ENCODE measurements at regions not wholly inside any gene's neighbourhood (a gene's known extent, or its start where the extent isn't known, plus 50 kb on each side); places are given as distances from the start of the nearest gene placed in this dataset.

- H3K9ac ChIP-seq (ENCODE audit: low read length): no peak overlapping the region
- H3K27me3 ChIP-seq (ENCODE audit: control insufficient read depth, insufficient read depth, low read length): no peaks in the 10 kb centered on the region
- H3K4me1 ChIP-seq (ENCODE audit: control insufficient read depth, insufficient read depth, low read length): no peaks in the 10 kb centered on the region
- no peak overlapping the region for H3K27ac ChIP-seq (ENCODE audit: low read depth, low read length)
- no peaks in the 10 kb centered on the region for H3K36me3 ChIP-seq (ENCODE audit: control insufficient read depth, insufficient read depth, low read length)
- H3K4me3 ChIP-seq (ENCODE audit: low read length): no peak overlapping the region
Observed at GRCh38 chr2:4844881-4845280, 847.3 kb upstream of the SOX11 start.

- H3K36me3 ChIP-seq (ENCODE audit: control insufficient read depth, insufficient read depth, low read length): no peaks in the 10 kb centered on the region
- H3K9ac ChIP-seq (ENCODE audit: low read length): no peak overlapping the region
- H3K4me3 ChIP-seq (ENCODE audit: low read length): no peak overlapping the region
- no peak overlapping the region for H3K27ac ChIP-seq (ENCODE audit: low read depth, low read length)
- H3K27me3 ChIP-seq (ENCODE audit: control insufficient read depth, insufficient read depth, low read length): no peaks in the 10 kb centered on the region
- H3K4me1 ChIP-seq (ENCODE audit: control insufficient read depth, insufficient read depth, low read length): no peaks in the 10 kb centered on the region
Observed at GRCh38 chr2:4862031-4862430, 830.2 kb upstream of the SOX11 start.

GRCh38 chr2:4866198-4866597, 826.0 kb upstream of the SOX11 start:
- no peaks in the 10 kb centered on the region for H3K4me1 ChIP-seq (ENCODE audit: control insufficient read depth, insufficient read depth, low read length)
- no peak overlapping the region for H3K27ac ChIP-seq (ENCODE audit: low read depth, low read length)
- no peak overlapping the region for H3K9ac ChIP-seq (ENCODE audit: low read length)
- H3K27me3 ChIP-seq (ENCODE audit: control insufficient read depth, insufficient read depth, low read length): no peaks in the 10 kb centered on the region
- no peak overlapping the region for H3K4me3 ChIP-seq (ENCODE audit: low read length)
- no peaks in the 10 kb centered on the region for H3K36me3 ChIP-seq (ENCODE audit: control insufficient read depth, insufficient read depth, low read length)

GRCh38 chr2:4868466-4868865, 823.7 kb upstream of the SOX11 start:
- Histone ChIP-seq H3K4me3 (ENCODE audit: low read length) (no peak overlapping the region), H3K27me3 (ENCODE audit: control insufficient read depth, insufficient read depth, low read length) (no peaks in the 10 kb centered on the region), H3K9ac (ENCODE audit: low read length) (no peak overlapping the region), H3K27ac (ENCODE audit: low read depth, low read length) (no peak overlapping the region), H3K36me3 (ENCODE audit: control insufficient read depth, insufficient read depth, low read length) (no peaks in the 10 kb centered on the region), H3K4me1 (ENCODE audit: control insufficient read depth, insufficient read depth, low read length) (no peaks in the 10 kb centered on the region)

- Histone ChIP-seq H3K4me3 (ENCODE audit: low read length) (no peak overlapping the region), H3K36me3 (ENCODE audit: control insufficient read depth, insufficient read depth, low read length) (no peaks in the 10 kb centered on the region), H3K27me3 (ENCODE audit: control insufficient read depth, insufficient read depth, low read length) (no peaks in the 10 kb centered on the region), H3K9ac (ENCODE audit: low read length) (no peak overlapping the region), H3K4me1 (ENCODE audit: control insufficient read depth, insufficient read depth, low read length) (no peaks in the 10 kb centered on the region), H3K27ac (ENCODE audit: low read depth, low read length) (no peak overlapping the region)
Observed at GRCh38 chr2:4869154-4869553, 823.0 kb upstream of the SOX11 start.

- Histone ChIP-seq H3K27ac (ENCODE audit: low read depth, low read length) (no peak overlapping the region), H3K4me1 (ENCODE audit: control insufficient read depth, insufficient read depth, low read length) (no peaks in the 10 kb centered on the region), H3K27me3 (ENCODE audit: control insufficient read depth, insufficient read depth, low read length) (no peaks in the 10 kb centered on the region), H3K36me3 (ENCODE audit: control insufficient read depth, insufficient read depth, low read length) (no peaks in the 10 kb centered on the region), H3K4me3 (ENCODE audit: low read length) (no peak overlapping the region), H3K9ac (ENCODE audit: low read length) (no peak overlapping the region)
Observed at GRCh38 chr2:4873364-4873763, 818.8 kb upstream of the SOX11 start.

GRCh38 chr2:4873876-4874593, 818.1 kb upstream of the SOX11 start:
- H3K4me1 ChIP-seq (ENCODE audit: control insufficient read depth, insufficient read depth, low read length): no peaks in the 10 kb centered on the region
- H3K27me3 ChIP-seq (ENCODE audit: control insufficient read depth, insufficient read depth, low read length): no peaks in the 10 kb centered on the region
- no peaks in the 10 kb centered on the region for H3K36me3 ChIP-seq (ENCODE audit: control insufficient read depth, insufficient read depth, low read length)
- no peak overlapping the region for H3K27ac ChIP-seq (ENCODE audit: low read depth, low read length)
- H3K9ac ChIP-seq (ENCODE audit: low read length): no peak overlapping the region
- no peak overlapping the region for H3K4me3 ChIP-seq (ENCODE audit: low read length)

GRCh38 chr2:4882421-4882820, 809.8 kb upstream of the SOX11 start:
- Histone ChIP-seq H3K27ac (ENCODE audit: low read depth, low read length) (no peak overlapping the region), H3K27me3 (ENCODE audit: control insufficient read depth, insufficient read depth, low read length) (no peaks in the 10 kb centered on the region), H3K36me3 (ENCODE audit: control insufficient read depth, insufficient read depth, low read length) (no peaks in the 10 kb centered on the region), H3K4me1 (ENCODE audit: control insufficient read depth, insufficient read depth, low read length) (no peaks in the 10 kb centered on the region), H3K9ac (ENCODE audit: low read length) (no peak overlapping the region), H3K4me3 (ENCODE audit: low read length) (no peak overlapping the region)

GRCh38 chr2:4882941-4883340, 809.2 kb upstream of the SOX11 start:
- Histone ChIP-seq H3K9ac (ENCODE audit: low read length) (no peak overlapping the region), H3K27me3 (ENCODE audit: control insufficient read depth, insufficient read depth, low read length) (no peaks in the 10 kb centered on the region), H3K27ac (ENCODE audit: low read depth, low read length) (no peak overlapping the region), H3K36me3 (ENCODE audit: control insufficient read depth, insufficient read depth, low read length) (no peaks in the 10 kb centered on the region), H3K4me3 (ENCODE audit: low read length) (no peak overlapping the region), H3K4me1 (ENCODE audit: control insufficient read depth, insufficient read depth, low read length) (no peaks in the 10 kb centered on the region)

- Histone ChIP-seq H3K36me3 (ENCODE audit: control insufficient read depth, insufficient read depth, low read length) (no peaks in the 10 kb centered on the region), H3K4me1 (ENCODE audit: control insufficient read depth, insufficient read depth, low read length) (no peaks in the 10 kb centered on the region), H3K27me3 (ENCODE audit: control insufficient read depth, insufficient read depth, low read length) (no peaks in the 10 kb centered on the region), H3K27ac (ENCODE audit: low read depth, low read length) (no peak overlapping the region), H3K4me3 (ENCODE audit: low read length) (no peak overlapping the region), H3K9ac (ENCODE audit: low read length) (no peak overlapping the region)
Observed at GRCh38 chr2:4883375-4883774, 808.8 kb upstream of the SOX11 start.

GRCh38 chr2:4884117-4884571, 808.0 kb upstream of the SOX11 start:
- Histone ChIP-seq H3K4me3 (ENCODE audit: low read length) (no peak overlapping the region), H3K36me3 (ENCODE audit: control insufficient read depth, insufficient read depth, low read length) (no peaks in the 10 kb centered on the region), H3K27ac (ENCODE audit: low read depth, low read length) (no peak overlapping the region), H3K4me1 (ENCODE audit: control insufficient read depth, insufficient read depth, low read length) (no peaks in the 10 kb centered on the region), H3K27me3 (ENCODE audit: control insufficient read depth, insufficient read depth, low read length) (no peaks in the 10 kb centered on the region), H3K9ac (ENCODE audit: low read length) (no peak overlapping the region)

- Histone ChIP-seq H3K4me1 (ENCODE audit: control insufficient read depth, insufficient read depth, low read length) (no peaks in the 10 kb centered on the region), H3K27ac (ENCODE audit: low read depth, low read length) (no peak overlapping the region), H3K36me3 (ENCODE audit: control insufficient read depth, insufficient read depth, low read length) (no peaks in the 10 kb centered on the region), H3K27me3 (ENCODE audit: control insufficient read depth, insufficient read depth, low read length) (no peaks in the 10 kb centered on the region), H3K9ac (ENCODE audit: low read length) (no peak overlapping the region), H3K4me3 (ENCODE audit: low read length) (no peak overlapping the region)
Observed at GRCh38 chr2:4891394-4891793, 800.8 kb upstream of the SOX11 start.

GRCh38 chr2:4895371-4895770, 796.8 kb upstream of the SOX11 start:
- H3K27ac ChIP-seq (ENCODE audit: low read depth, low read length): no peak overlapping the region
- H3K4me1 ChIP-seq (ENCODE audit: control insufficient read depth, insufficient read depth, low read length): no peaks in the 10 kb centered on the region
- no peaks in the 10 kb centered on the region for H3K27me3 ChIP-seq (ENCODE audit: control insufficient read depth, insufficient read depth, low read length)
- H3K9ac ChIP-seq (ENCODE audit: low read length): no peak overlapping the region
- no peaks in the 10 kb centered on the region for H3K36me3 ChIP-seq (ENCODE audit: control insufficient read depth, insufficient read depth, low read length)
- no peak overlapping the region for H3K4me3 ChIP-seq (ENCODE audit: low read length)

Data from rectal smooth muscle tissue (tissue), 1 donor.